PFSK-1 (cell line): ENCODE measurements at regions not wholly inside any gene's neighbourhood (a gene's known extent, or its start where the extent isn't known, plus 50 kb on each side); places are given as distances from the start of the nearest gene placed in this dataset.

Experiments used
- FOXP2 ChIP-seq: optimal IDR thresholded peaks from 2 replicates; pipeline ENCODE3; 2011; ENCODE audit warnings: borderline replicate concordance, control low read depth, inconsistent platforms; ENCODE audit not compliant: insufficient read depth; ENCODE audit errors: extremely low read length, extremely low read depth
- POLR2AphosphoS5 ChIP-seq: IDR thresholded peaks from 2 replicates; pipeline ENCODE4 v1.6.1; 2012; ENCODE audit warnings: low read depth, mild to moderate bottlenecking, control low read depth, low read length, moderate library complexity
- REST ChIP-seq, 2 experiments: IDR thresholded peaks; 2 replicates each; pipeline versions ENCODE4 v1.6.1 to v1.8.0; 2011 to 2012; ENCODE audit warnings: low read depth in 2 of 2, low read length in 2 of 2, control low read depth in 1 of 2, inconsistent platforms in 1 of 2, mild to moderate bottlenecking in 1 of 2, moderate library complexity in 1 of 2; ENCODE audit not compliant: insufficient read depth in 1 of 2
- SIN3A ChIP-seq: IDR thresholded peaks from 2 replicates; pipeline ENCODE4 v1.6.1; 2012; ENCODE audit warnings: mild to moderate bottlenecking, low read length, moderate library complexity, borderline replicate concordance; ENCODE audit not compliant: insufficient read depth
- TAF1 ChIP-seq: IDR thresholded peaks from 2 replicates; pipeline ENCODE4 v1.6.1; 2012; ENCODE audit warnings: low read length, control low read depth, borderline replicate concordance; ENCODE audit not compliant: insufficient read depth

- TF ChIP-seq REST (IDR thresholded peaks at IDR 0.05; ENCODE audit: insufficient read depth in 1 of 2, low read depth in 2 of 2, low read length in 2 of 2) (no peak), POLR2AphosphoS5 (no peak), FOXP2 (no peak), SIN3A (no peak), TAF1 (no peak)
These were observed 185.3 kb upstream of the BCOR start for GRCh38 chrX:40282946-40283660.

- TF ChIP-seq TAF1 (no peak), REST (IDR thresholded peaks at IDR 0.05; ENCODE audit: insufficient read depth in 1 of 2, low read depth in 2 of 2, low read length in 2 of 2) (no peak), POLR2AphosphoS5 (no peak), FOXP2 (no peak), SIN3A (no peak)
These were observed 184.6 kb upstream of the BCOR start for GRCh38 chrX:40282348-40282747.

GRCh38 chrX:40281336-40282005 lies 183.7 kb upstream of the BCOR start:
- TF ChIP-seq FOXP2, result no peak
- TF ChIP-seq SIN3A, result no peak
- TF ChIP-seq TAF1, result no peak
- TF ChIP-seq REST (IDR thresholded peaks at IDR 0.05; ENCODE audit: insufficient read depth in 1 of 2, low read depth in 2 of 2, low read length in 2 of 2), result no peak
- TF ChIP-seq POLR2AphosphoS5, result no peak

- no peak for TF ChIP-seq REST (IDR thresholded peaks at IDR 0.05; ENCODE audit: insufficient read depth in 1 of 2, low read depth in 2 of 2, low read length in 2 of 2)
- TF ChIP-seq POLR2AphosphoS5, result no peak
- no peak for TF ChIP-seq FOXP2
- TF ChIP-seq TAF1, result no peak
- TF ChIP-seq SIN3A, result no peak
These were observed 182.0 kb upstream of the BCOR start for GRCh38 chrX:40279762-40280161.
